Gastroesophageal sphincter (tissue), 3 donors: ENCODE measurements at regions not wholly inside any gene's neighbourhood (a gene's known extent, or its start where the extent isn't known, plus 50 kb on each side); places are given as distances from the start of the nearest gene placed in this dataset.

ENCODE experiments used
- POLR2A ChIP-seq, 2 donors: fragments of 450-650 bp; IDR thresholded peaks; one replicate each; pipeline ENCODE4 v1.6.1; 2017; ENCODE audit warnings: antibody characterized with exemption in 2 of 2, mild to moderate bottlenecking in 2 of 2, moderate library complexity in 1 of 2
- POLR2AphosphoS5 ChIP-seq: sonication (generic); formaldehyde crosslinking; IDR thresholded peaks from one replicate; pipeline ENCODE4 v1.6.1; 2017; ENCODE audit warnings: antibody characterized with exemption
- TF ChIP-seq, protein P1 (sequence below), 4 experiments: fragments of 200-600 bp in 2 of 4; fragments of 450-650 bp in 2 of 4; sonication (generic) in 1 of 4; IDR thresholded peaks; one replicate each; pipeline ENCODE4 v1.5.1; 2017 to 2019; ENCODE audit warnings: antibody characterized with exemption in 4 of 4, mild to moderate bottlenecking in 2 of 4, moderate library complexity in 2 of 4

DNA sequence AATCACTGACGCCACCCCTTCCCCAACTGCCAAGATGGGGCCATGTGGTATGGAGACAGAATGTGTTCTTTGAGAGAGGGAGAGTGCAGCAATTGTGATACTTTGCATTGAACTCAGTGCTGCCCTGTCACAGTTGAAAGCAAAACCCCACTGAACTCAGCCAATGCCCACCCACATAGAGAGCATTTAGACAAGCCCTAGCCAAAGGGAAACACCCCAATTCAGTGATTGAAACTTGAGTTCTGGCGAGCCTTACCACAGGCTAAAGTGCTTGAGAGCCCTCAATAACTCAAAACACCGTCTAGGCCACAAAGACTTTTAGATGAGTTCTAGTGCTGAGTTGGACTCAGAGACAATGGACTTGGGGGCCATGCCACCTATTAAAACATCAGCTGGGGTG, 751.9 kb upstream of the POT1 start:
- TF ChIP-seq, protein P1, sequence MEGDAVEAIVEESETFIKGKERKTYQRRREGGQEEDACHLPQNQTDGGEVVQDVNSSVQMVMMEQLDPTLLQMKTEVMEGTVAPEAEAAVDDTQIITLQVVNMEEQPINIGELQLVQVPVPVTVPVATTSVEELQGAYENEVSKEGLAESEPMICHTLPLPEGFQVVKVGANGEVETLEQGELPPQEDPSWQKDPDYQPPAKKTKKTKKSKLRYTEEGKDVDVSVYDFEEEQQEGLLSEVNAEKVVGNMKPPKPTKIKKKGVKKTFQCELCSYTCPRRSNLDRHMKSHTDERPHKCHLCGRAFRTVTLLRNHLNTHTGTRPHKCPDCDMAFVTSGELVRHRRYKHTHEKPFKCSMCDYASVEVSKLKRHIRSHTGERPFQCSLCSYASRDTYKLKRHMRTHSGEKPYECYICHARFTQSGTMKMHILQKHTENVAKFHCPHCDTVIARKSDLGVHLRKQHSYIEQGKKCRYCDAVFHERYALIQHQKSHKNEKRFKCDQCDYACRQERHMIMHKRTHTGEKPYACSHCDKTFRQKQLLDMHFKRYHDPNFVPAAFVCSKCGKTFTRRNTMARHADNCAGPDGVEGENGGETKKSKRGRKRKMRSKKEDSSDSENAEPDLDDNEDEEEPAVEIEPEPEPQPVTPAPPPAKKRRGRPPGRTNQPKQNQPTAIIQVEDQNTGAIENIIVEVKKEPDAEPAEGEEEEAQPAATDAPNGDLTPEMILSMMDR (IDR thresholded peaks at IDR 0.05): no peak
- TF ChIP-seq POLR2A (IDR thresholded peaks at IDR 0.05) (no peak), POLR2AphosphoS5 (no peak)
